KMS-11 (cell line): ENCODE measurements at regions not wholly inside any gene's neighbourhood (a gene's known extent, or its start where the extent isn't known, plus 50 kb on each side); places are given as distances from the start of the nearest gene placed in this dataset.

ENCODE experiments used
- H2AFZ ChIP-seq: fragments of 200-600 bp; sonication (generic); 2 replicates; pipeline ENCODE4 v1.6.1; 2016; ENCODE audit warnings: antibody characterized with exemption, mixed run types, low read depth
- H3K27ac ChIP-seq: fragments of 200-600 bp; sonication (generic); 2 replicates; pipeline ENCODE4 v1.6.1; 2016; ENCODE audit warnings: mild to moderate bottlenecking, mixed run types
- H3K27me3 ChIP-seq: fragments of 200-600 bp; sonication (generic); 2 replicates; pipeline ENCODE4 v1.6.1; 2017; ENCODE audit warnings: mild to moderate bottlenecking, low read depth, mixed run types, moderate library complexity; ENCODE audit not compliant: insufficient read depth
- H3K36me3 ChIP-seq: fragments of 200-600 bp; sonication (generic); 2 replicates; pipeline ENCODE4 v1.6.1; 2017; ENCODE audit warnings: mild to moderate bottlenecking, mixed run types; ENCODE audit not compliant: insufficient read depth
- H3K4me1 ChIP-seq: fragments of 200-600 bp; sonication (generic); 2 replicates; pipeline ENCODE4 v1.6.1; 2016; ENCODE audit warnings: mild to moderate bottlenecking, low read depth, mixed run types; ENCODE audit not compliant: poor library complexity, severe bottlenecking
- H3K4me2 ChIP-seq: fragments of 200-600 bp; sonication (generic); 2 replicates; pipeline ENCODE4 v1.7.0; 2016; ENCODE audit warnings: mild to moderate bottlenecking, mixed run types
- H3K4me3 ChIP-seq: fragments of 200-600 bp; sonication (generic); IDR thresholded peaks from 2 replicates; pipeline ENCODE4 v1.6.1; 2017; ENCODE audit warnings: low read depth, low read length, mixed read lengths; ENCODE audit not compliant: insufficient read depth
- H3K79me2 ChIP-seq: fragments of 200-600 bp; sonication (generic); 2 replicates; pipeline ENCODE4 v1.6.1; 2016; ENCODE audit warnings: low read depth, mixed run types; ENCODE audit not compliant: insufficient read depth
- H3K9ac ChIP-seq: fragments of 200-600 bp; sonication (generic); 2 replicates; pipeline ENCODE4 v1.6.1; 2016; ENCODE audit warnings: mild to moderate bottlenecking, mixed run types
- H4K20me1 ChIP-seq: fragments of 200-600 bp; sonication (generic); 2 replicates; pipeline ENCODE4 v1.6.1; 2016; ENCODE audit warnings: mild to moderate bottlenecking, mixed run types; ENCODE audit not compliant: insufficient read depth
- TF ChIP-seq, protein P1 (sequence below): fragments of 200-600 bp; sonication (generic); conservative IDR thresholded peaks from 2 replicates; pipeline ENCODE4 v1.6.1; 2017; ENCODE audit warnings: low read depth, mild to moderate bottlenecking, antibody characterized with exemption, low read length, moderate library complexity, mixed read lengths

DNA sequence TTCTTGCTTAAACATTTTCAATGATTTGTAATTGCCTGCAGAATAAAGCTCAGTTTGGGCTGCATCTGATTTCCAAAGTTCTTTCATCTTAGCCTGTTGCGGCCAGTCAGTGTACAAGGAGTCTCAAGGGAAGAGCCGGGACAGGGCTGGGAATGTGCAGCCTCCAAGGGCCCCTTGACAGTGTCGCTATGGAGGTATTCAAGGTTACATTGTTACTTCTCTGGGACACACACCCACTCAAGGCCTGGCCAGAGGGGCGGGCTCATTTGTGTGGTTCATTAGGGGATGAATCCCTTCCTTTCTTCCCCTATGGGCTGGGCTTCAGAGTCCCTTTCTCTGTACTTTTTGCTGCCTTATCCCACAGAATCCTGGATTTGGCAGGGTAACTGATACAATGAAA is 107.6 kb upstream of the CSF3R start:
- no peak overlapping the region for H2AFZ ChIP-seq

DNA sequence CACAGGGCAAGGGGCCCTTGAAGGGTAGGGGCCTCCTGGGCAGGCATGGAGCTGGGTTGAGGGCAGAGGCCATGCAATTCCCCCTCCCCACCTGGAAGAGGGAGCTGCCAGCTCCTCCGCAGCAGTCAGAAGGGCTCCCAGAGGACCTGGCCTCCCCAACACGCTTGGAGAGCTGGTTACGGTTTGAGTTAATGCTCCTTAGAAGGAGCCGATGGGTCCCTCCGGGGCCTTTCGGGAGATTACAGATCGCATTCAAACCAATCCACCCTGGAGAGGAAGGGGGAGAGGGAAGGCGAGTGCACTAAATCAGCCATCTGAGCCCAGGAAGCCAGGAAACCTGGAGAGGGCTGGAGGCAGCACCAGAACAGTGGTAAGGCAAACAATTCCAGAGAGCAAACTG is 106.3 kb upstream of the CSF3R start:
- Histone ChIP-seq H4K20me1 (no peaks in the 10 kb centered on the region), H3K9ac (no peak overlapping the region), H3K27me3 (peaks cover 80% of the 10 kb centered on the region), H3K4me1 (no peaks in the 10 kb centered on the region), H2AFZ (no peak overlapping the region), H3K4me2 (no peak overlapping the region), H3K79me2 (no peaks in the 10 kb centered on the region), H3K27ac (no peak overlapping the region), H3K4me3 (no peak overlapping the region), H3K36me3 (no peaks in the 10 kb centered on the region)
- TF ChIP-seq, protein P1, sequence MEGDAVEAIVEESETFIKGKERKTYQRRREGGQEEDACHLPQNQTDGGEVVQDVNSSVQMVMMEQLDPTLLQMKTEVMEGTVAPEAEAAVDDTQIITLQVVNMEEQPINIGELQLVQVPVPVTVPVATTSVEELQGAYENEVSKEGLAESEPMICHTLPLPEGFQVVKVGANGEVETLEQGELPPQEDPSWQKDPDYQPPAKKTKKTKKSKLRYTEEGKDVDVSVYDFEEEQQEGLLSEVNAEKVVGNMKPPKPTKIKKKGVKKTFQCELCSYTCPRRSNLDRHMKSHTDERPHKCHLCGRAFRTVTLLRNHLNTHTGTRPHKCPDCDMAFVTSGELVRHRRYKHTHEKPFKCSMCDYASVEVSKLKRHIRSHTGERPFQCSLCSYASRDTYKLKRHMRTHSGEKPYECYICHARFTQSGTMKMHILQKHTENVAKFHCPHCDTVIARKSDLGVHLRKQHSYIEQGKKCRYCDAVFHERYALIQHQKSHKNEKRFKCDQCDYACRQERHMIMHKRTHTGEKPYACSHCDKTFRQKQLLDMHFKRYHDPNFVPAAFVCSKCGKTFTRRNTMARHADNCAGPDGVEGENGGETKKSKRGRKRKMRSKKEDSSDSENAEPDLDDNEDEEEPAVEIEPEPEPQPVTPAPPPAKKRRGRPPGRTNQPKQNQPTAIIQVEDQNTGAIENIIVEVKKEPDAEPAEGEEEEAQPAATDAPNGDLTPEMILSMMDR = no peak

More for the DNA sequence above, 107.6 kb upstream of the CSF3R start:
- H3K9ac ChIP-seq = no peak overlapping the region
- peaks cover 79% of the 10 kb centered on the region for H3K27me3 ChIP-seq
- H3K27ac ChIP-seq = no peak overlapping the region
- no peak overlapping the region for H3K4me2 ChIP-seq
- TF ChIP-seq, protein P1 = no peak
- H4K20me1 ChIP-seq = no peaks in the 10 kb centered on the region
- no peaks in the 10 kb centered on the region for H3K36me3 ChIP-seq
- H3K4me1 ChIP-seq = no peaks in the 10 kb centered on the region
- no peaks in the 10 kb centered on the region for H3K79me2 ChIP-seq
- no peak overlapping the region for H3K4me3 ChIP-seq

DNA sequence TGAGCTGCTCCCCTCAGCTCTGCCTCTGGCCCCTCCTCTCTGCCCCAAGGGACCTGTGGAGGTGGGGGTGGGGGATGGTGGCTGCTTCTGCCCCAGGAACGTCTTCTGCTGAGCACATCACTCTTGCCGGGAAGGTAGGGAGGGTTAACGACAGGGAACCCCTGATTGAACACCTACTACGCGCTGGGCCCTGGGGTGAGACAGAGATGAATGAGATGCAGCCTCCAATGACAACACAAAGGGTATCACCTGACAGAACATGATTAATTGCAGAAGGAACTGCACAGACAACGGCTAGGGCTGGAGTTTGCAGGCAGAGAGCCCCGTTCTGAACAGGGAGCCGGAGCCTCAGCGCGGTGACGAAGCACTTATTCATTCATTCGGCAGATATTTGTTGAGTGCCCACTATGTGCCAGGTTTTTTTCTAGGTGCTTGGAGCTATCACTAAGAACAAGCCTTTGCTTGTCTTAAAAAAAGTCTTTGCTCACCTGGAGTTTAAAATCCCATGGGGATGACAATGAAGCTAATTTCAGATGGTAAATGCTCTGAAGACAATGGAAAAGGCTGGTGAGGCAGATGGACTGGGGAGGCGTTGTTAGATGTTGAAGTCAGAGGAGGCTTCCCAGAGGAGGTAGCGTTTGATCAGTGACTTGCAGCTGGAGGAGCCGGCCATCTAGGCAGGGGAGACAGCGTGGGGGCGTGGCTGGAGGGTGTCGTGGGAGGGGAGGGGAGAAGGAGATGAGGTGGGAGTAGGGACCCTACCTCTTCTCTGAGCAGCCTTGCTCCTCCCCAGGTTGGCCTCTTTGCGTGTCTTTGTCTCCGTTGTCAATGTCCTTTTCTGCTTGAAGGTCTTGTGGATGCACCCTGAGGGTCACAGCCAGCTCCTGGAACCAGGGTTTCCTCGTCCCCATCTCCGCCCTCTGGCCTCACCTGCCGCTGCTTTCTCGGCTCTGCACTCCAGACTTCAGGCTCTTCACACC is 103.1 kb upstream of the CSF3R start:
- no peak overlapping the region for H3K27ac ChIP-seq
- H3K27me3 ChIP-seq = peaks cover 76% of the 10 kb centered on the region
- TF ChIP-seq, protein P1 = no peak
- no peak overlapping the region for H3K4me2 ChIP-seq
- H3K9ac ChIP-seq = no peak overlapping the region
- H3K79me2 ChIP-seq = no peaks in the 10 kb centered on the region
- H3K4me3 ChIP-seq = no peak overlapping the region
- no peaks in the 10 kb centered on the region for H3K36me3 ChIP-seq
- no peaks in the 10 kb centered on the region for H4K20me1 ChIP-seq
- H3K4me1 ChIP-seq = no peaks in the 10 kb centered on the region
- H2AFZ ChIP-seq = no peak overlapping the region

DNA sequence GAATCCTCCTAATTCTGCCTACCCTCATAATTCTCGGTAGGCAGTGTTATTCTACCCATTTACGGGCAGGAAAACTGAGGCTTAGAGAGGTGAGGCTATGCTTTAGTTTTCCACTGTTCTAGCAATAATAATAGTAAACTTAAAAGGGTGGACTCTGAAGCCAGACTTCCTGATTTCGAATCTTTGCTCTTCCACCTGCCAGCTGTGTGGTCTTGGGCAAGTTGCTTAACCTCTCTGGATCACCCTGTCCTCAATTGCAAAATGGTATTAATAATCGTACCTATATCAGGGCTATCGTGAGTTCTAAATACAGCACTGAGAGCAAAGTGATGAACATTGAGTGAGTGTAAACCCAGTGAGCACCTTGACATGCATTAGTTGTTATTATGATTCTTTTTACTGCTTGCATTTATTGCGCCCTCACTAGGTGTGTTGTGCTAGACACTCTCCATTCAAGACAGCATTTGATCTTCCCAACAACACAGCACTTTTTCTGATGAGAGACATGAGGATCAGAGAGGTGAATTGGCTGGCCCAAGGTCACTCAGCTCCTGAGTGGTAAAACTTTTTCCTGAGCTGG is 102.3 kb upstream of the CSF3R start:
- H3K27ac ChIP-seq = no peak overlapping the region
- TF ChIP-seq, protein P1 = no peak
- H3K79me2 ChIP-seq = no peaks in the 10 kb centered on the region
- H3K4me2 ChIP-seq = no peak overlapping the region
- peaks cover 77% of the 10 kb centered on the region for H3K27me3 ChIP-seq
- H4K20me1 ChIP-seq = no peaks in the 10 kb centered on the region
- H3K36me3 ChIP-seq = no peaks in the 10 kb centered on the region
- H2AFZ ChIP-seq = no peak overlapping the region
- H3K9ac ChIP-seq = no peak overlapping the region
- no peak overlapping the region for H3K4me3 ChIP-seq
- no peaks in the 10 kb centered on the region for H3K4me1 ChIP-seq
